ENCODE measurements at regions not wholly inside any gene's neighbourhood (a gene's known extent, or its start where the extent isn't known, plus 50 kb on each side); places are given as distances from the start of the nearest gene placed in this dataset.

GRCh38 chr14:65193916-65194590, 91.7 kb upstream of the MAX start:
- no peak for TF ChIP-seq POLR2A (IDR thresholded peaks at IDR 0.05; ENCODE audit: low read depth, low read length)
- TF ChIP-seq POLR2AphosphoS5 (IDR thresholded peaks at IDR 0.05; ENCODE audit: low read depth, low read length): no peak; the same call in 1 of the 2 replicates
- TF ChIP-seq TAF1 (IDR thresholded peaks at IDR 0.05; ENCODE audit: borderline replicate concordance, low read depth, low read length): no peak
